ENCODE measurements at regions not wholly inside any gene's neighbourhood (a gene's known extent, or its start where the extent isn't known, plus 50 kb on each side); places are given as distances from the start of the nearest gene placed in this dataset.

DNA sequence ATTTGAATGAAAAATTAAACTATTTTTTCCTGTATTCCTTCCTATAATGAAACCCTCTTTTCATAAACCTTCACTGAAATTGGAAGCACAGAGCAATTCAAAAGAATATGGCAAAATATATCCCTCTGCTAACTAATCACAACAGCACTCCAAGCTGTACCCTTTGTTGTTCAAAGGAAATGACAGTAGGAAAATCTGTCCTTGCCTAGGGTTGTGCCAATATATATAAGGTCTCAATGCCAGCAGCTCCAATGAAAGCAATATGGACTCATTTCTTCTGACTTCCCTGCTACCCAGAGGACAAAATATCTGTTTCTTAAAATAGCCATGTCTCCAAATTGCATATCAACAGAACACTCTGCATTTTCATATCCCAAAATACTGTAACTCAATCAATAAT lies 373.9 kb upstream of the MC4R start:
- ChIA-PET CTCF (no interaction called here), POLR2A (no interaction called here)
- no peak overlapping the region for H3K27ac ChIP-seq (ENCODE audit: low read depth, low read length)
- TF ChIP-seq, protein P1, sequence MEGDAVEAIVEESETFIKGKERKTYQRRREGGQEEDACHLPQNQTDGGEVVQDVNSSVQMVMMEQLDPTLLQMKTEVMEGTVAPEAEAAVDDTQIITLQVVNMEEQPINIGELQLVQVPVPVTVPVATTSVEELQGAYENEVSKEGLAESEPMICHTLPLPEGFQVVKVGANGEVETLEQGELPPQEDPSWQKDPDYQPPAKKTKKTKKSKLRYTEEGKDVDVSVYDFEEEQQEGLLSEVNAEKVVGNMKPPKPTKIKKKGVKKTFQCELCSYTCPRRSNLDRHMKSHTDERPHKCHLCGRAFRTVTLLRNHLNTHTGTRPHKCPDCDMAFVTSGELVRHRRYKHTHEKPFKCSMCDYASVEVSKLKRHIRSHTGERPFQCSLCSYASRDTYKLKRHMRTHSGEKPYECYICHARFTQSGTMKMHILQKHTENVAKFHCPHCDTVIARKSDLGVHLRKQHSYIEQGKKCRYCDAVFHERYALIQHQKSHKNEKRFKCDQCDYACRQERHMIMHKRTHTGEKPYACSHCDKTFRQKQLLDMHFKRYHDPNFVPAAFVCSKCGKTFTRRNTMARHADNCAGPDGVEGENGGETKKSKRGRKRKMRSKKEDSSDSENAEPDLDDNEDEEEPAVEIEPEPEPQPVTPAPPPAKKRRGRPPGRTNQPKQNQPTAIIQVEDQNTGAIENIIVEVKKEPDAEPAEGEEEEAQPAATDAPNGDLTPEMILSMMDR (IDR thresholded peaks at IDR 0.05; ENCODE audit: low read depth, low read length), result no peak
- no peak for DNase-seq (ENCODE audit: low read depth, low spot score)
- H3K27me3 ChIP-seq (ENCODE audit: control insufficient read depth, insufficient read depth, low read length), result no peaks in the 10 kb centered on the region
- H3K4me3 ChIP-seq (ENCODE audit: low read depth, low read length), result no peak overlapping the region
- no peaks in the 10 kb centered on the region for H3K9me3 ChIP-seq (ENCODE audit: control insufficient read depth, insufficient read depth, low read length)

DNA sequence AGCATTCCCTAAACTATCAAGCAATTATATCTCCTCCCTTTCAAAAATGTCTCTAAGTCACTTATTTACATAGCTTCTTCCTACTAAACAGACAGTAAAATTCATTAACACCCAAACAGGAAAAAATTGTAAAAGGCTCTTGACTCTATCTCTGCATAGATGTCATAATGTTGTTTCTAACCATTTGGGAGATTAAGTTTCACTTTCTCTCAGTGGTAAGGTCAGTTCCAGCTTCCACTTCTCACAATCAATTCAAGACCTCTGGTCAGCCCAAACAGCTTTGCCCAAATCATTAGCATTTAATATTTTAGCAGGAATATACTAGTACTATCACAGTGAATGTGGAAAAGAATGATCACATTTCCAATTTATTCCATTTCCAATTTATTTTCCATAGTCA lies 374.3 kb upstream of the MC4R start:
- H3K27ac ChIP-seq (ENCODE audit: low read depth, low read length), result no peak overlapping the region
- H3K4me3 ChIP-seq (ENCODE audit: low read depth, low read length), result no peak overlapping the region
- no peak for DNase-seq (ENCODE audit: low read depth, low spot score)
- TF ChIP-seq, protein P1 (IDR thresholded peaks at IDR 0.05; ENCODE audit: low read depth, low read length), result no peak
- no peaks in the 10 kb centered on the region for H3K27me3 ChIP-seq (ENCODE audit: control insufficient read depth, insufficient read depth, low read length)
- POLR2A ChIA-PET, result no interaction called here
- H3K9me3 ChIP-seq (ENCODE audit: control insufficient read depth, insufficient read depth, low read length), result no peaks in the 10 kb centered on the region
- CTCF ChIA-PET, result no interaction called here

DNA sequence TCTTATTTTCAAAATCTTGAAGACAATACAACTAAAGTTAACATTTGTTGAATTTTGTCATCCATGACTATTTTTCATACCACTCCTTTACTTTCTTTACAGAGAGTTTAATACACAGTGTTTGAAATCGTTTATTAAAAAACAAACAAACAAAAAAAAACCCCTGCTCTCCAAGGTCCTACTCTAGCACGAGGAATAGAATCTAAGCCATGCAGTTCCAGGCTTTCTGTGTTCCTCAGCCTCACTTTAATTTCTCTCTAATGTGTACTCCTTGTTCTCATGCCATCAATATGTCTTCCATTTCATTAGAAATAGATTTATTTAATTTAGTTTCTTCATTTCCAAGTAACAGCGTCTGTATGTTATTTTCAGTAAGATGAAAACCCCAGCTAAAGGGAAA lies 381.2 kb upstream of the MC4R start:
- no peak overlapping the region for H3K27ac ChIP-seq (ENCODE audit: low read depth, low read length)
- no peaks in the 10 kb centered on the region for H3K9me3 ChIP-seq (ENCODE audit: control insufficient read depth, insufficient read depth, low read length)
- no peak overlapping the region for H3K4me3 ChIP-seq (ENCODE audit: low read depth, low read length)
- CTCF ChIA-PET, result no interaction called here
- DNase-seq (ENCODE audit: low read depth, low spot score), result no peak
- no peaks in the 10 kb centered on the region for H3K27me3 ChIP-seq (ENCODE audit: control insufficient read depth, insufficient read depth, low read length)
- TF ChIP-seq, protein P1 (IDR thresholded peaks at IDR 0.05; ENCODE audit: low read depth, low read length), result no peak
- POLR2A ChIA-PET, result no interaction called here

DNA sequence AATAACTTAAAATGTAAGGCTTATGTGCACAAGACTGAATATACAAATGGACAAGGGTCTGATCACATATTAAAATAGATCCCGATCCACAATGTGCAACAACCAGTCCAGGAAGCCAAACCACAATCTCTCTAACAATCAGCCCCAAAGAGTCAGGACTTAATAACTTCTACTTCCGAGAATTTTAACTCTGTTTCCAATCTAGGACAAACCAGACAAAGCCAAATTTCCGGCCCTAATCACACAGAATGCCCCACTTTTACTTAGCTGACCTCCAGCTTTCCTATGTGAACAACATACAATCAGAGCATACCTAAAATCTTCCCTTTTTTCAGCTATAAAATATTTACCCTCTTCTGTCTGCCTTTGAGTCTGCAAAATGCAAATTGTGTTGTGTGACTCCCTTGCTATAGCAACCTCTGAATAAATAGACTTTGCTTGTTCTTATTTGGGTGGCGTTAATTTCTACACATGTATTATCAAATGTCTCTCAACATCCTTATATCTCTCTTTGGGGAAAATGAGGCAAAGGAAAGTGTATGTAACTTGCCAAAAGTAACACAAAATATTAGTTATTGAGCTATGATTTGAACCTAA lies 381.9 kb upstream of the MC4R start:
- TF ChIP-seq, protein P1 (IDR thresholded peaks at IDR 0.05; ENCODE audit: low read depth, low read length), result no peak
- H3K27ac ChIP-seq (ENCODE audit: low read depth, low read length), result no peak overlapping the region
- POLR2A ChIA-PET, result no interaction called here
- no peak overlapping the region for H3K4me3 ChIP-seq (ENCODE audit: low read depth, low read length)
- CTCF ChIA-PET, result no interaction called here
- H3K9me3 ChIP-seq (ENCODE audit: control insufficient read depth, insufficient read depth, low read length), result no peaks in the 10 kb centered on the region
- no peaks in the 10 kb centered on the region for H3K27me3 ChIP-seq (ENCODE audit: control insufficient read depth, insufficient read depth, low read length)
- no peak for DNase-seq (ENCODE audit: low read depth, low spot score)

DNA sequence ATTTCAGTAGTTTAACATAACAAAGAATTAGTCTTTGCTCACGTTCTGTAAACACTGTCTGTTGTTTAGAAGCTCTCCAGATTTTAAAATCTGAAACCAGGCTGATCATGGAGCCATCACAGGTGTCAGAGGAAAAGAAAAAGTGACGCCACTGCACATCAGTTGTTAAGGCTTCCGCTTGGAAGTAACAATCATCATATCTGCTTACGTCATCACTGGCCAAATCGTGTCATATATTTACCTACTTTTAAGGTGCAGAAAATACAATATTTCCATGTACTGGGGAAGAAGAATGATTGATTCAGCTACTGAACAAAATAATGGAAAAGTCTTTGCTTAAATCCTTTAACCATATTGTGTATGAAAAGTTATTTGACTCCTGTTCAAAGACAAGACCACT lies 382.6 kb upstream of the MC4R start:
- no peak for DNase-seq (ENCODE audit: low read depth, low spot score)
- Histone ChIP-seq H3K4me3 (ENCODE audit: low read depth, low read length) (no peak overlapping the region), H3K27ac (ENCODE audit: low read depth, low read length) (no peak overlapping the region), H3K27me3 (ENCODE audit: control insufficient read depth, insufficient read depth, low read length) (no peaks in the 10 kb centered on the region), H3K9me3 (ENCODE audit: control insufficient read depth, insufficient read depth, low read length) (no peaks in the 10 kb centered on the region)
- TF ChIP-seq, protein P1 (IDR thresholded peaks at IDR 0.05; ENCODE audit: low read depth, low read length), result no peak
- CTCF ChIA-PET, result no interaction called here
- POLR2A ChIA-PET, result no interaction called here

Data from AG04450 (cell line).